ENCODE measurements at regions not wholly inside any gene's neighbourhood (a gene's known extent, or its start where the extent isn't known, plus 50 kb on each side); places are given as distances from the start of the nearest gene placed in this dataset.

DNA sequence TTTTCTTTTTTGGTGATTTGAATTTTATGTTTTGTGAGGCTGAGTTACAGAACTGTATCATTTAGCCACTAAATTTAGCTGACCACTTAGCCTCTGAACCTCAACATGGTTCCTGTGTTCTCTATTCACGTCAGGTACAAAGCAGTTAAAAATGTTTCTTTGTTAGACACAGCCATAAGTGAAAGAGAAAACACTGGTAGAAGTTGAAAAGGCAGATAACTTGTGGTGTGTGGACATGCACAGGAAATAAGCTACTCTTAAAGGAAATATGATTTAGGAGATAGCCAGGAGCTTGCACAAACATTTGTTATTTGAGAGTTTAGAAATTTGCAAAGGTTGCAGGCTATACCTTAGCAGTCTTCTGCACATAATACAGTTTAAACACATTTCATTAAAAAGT, 171.0 kb upstream of the RPS6KA3 start:
- Histone ChIP-seq H3K9me3 (no peaks in the 10 kb centered on the region), H3K27ac (no peak overlapping the region), H3K4me1 (no peaks in the 10 kb centered on the region), H3K4me3 (no peak overlapping the region), H3K36me3 (no peaks in the 10 kb centered on the region), H3K27me3 (no peaks in the 10 kb centered on the region)
- TF ChIP-seq CTCF (IDR thresholded peaks at IDR 0.05): no peak
- no peak for DNase-seq (ENCODE audit: low spot score in 2 of 2)
- intact Hi-C loops (cut with DNase I): no loop called here

DNA sequence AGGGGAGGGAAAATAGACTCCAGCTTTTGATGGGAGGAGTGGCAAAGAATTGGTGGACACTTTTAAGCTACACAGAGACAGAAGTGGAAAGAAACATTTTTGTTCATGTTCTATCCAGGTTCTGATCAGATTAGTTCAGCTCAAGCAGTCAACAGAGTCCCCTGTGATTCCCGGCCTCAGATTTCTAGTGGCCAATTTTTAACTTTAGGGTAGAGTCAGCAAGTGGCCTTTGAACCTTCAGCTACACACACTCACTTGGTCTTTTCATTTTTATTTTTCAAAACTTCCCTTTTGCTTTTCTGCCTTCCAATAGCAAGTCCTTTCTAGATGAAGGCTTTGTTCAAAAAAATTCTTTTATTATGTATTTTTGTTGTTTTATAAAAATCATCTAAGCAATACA, 169.2 kb upstream of the RPS6KA3 start:
- intact Hi-C loops (cut with DNase I): no loop called here
- TF ChIP-seq CTCF (IDR thresholded peaks at IDR 0.05): no peak
- H3K4me1 ChIP-seq: no peaks in the 10 kb centered on the region

DNA sequence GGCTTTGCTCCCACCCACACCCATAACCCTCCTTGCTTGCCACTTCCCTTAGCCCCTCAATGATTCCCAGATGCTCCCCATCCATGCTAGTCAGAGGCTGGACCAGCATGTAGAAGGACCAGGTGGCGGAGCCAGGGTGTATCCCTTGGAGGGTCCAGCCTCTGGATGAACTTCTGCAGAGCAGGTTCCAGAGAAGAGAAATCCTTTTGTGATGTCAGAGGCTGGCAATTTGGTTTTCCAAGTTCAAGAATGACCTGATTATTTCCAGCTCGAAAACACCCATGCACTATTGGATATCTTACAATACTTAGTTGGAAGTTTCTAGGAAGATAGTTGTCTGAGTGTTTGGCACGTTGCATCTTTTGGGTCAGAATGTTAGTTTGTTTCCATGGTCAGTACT, 168.3 kb upstream of the RPS6KA3 start:
- Histone ChIP-seq H3K9me3 (no peaks in the 10 kb centered on the region), H3K27ac (no peak overlapping the region), H3K36me3 (no peaks in the 10 kb centered on the region), H3K4me1 (no peaks in the 10 kb centered on the region), H3K4me3 (no peak overlapping the region), H3K27me3 (no peaks in the 10 kb centered on the region)
- no peak for DNase-seq (ENCODE audit: low spot score in 2 of 2)
- no peak for TF ChIP-seq CTCF (IDR thresholded peaks at IDR 0.05)
- intact Hi-C loops (cut with DNase I): no loop called here

More for the DNA sequence above, 169.2 kb upstream of the RPS6KA3 start:
- no peak overlapping the region for H3K27ac ChIP-seq
- H3K9me3 ChIP-seq: no peaks in the 10 kb centered on the region
- no peaks in the 10 kb centered on the region for H3K27me3 ChIP-seq
- no peak for DNase-seq (ENCODE audit: low spot score in 2 of 2)
- H3K36me3 ChIP-seq: no peaks in the 10 kb centered on the region
- no peak overlapping the region for H3K4me3 ChIP-seq

- no peaks in the 10 kb centered on the region for H3K27me3 ChIP-seq
- H3K4me3 ChIP-seq: no peak overlapping the region
- intact Hi-C loops (cut with DNase I): no loop called here
- TF ChIP-seq CTCF (IDR thresholded peaks at IDR 0.05): no peak
- H3K27ac ChIP-seq: no peak overlapping the region
- no peaks in the 10 kb centered on the region for H3K36me3 ChIP-seq
- no peak for DNase-seq (ENCODE audit: low spot score in 2 of 2)
- H3K9me3 ChIP-seq: no peaks in the 10 kb centered on the region
- no peaks in the 10 kb centered on the region for H3K4me1 ChIP-seq
Observed at GRCh38 chrX:20433388-20433775, 166.7 kb upstream of the RPS6KA3 start.

DNA sequence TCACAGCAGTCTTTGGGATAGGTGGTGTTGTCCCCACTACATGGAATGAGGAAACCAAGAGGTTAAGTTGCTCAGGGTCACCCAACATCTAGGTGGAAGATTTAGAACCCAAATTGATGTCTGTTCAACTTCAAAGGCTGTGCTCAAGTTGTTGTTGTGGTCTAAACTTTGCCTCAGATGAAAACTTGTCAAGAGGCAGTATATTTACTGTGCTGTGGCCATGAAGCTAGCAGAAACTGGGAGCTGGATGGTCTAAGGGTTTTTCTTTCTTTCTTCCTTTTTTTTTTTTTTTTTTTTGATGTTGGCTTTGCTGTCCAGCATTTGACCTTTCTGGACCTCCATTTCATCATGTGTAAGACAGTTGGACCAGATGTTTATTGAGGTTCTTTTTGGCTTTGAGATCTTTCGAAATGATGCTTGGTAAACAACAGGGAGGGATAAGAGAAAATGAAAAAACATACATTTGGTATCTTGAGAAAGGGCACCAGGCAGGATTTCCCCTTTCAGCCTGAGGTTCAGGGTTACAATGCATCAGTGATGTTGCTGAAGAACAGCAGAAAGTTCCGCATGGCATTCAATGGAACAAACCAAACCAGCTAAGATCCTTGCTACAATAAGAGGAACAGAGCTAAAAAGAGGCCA, 166.2 kb upstream of the RPS6KA3 start:
- no peaks in the 10 kb centered on the region for H3K36me3 ChIP-seq
- H3K4me1 ChIP-seq: no peaks in the 10 kb centered on the region
- DNase-seq (ENCODE audit: low spot score in 2 of 2): no peak
- intact Hi-C loops (cut with DNase I): no loop called here
- no peaks in the 10 kb centered on the region for H3K9me3 ChIP-seq
- no peak for TF ChIP-seq CTCF (IDR thresholded peaks at IDR 0.05)
- H3K4me3 ChIP-seq: no peak overlapping the region
- no peak overlapping the region for H3K27ac ChIP-seq
- H3K27me3 ChIP-seq: no peaks in the 10 kb centered on the region

DNA sequence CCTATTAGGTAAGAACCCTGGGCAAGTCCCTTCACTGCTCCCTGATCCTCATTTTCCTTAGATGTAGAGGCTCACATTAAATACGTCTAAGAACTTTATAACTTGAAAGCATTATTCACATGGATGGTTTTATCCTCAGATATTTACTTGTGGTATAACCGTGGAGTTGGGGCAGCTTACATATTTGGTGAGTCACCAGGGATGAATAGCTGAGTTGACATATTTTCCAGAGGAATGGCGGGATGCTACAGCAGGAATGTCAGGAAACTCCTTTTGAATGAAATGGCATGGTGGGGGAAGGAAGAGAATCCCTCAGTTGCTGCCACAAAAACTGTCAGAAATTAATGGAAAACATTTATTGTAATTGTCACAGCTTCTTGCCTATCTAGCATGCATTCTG, 165.3 kb upstream of the RPS6KA3 start:
- H3K4me1 ChIP-seq: no peaks in the 10 kb centered on the region

More for the DNA sequence above, 165.3 kb upstream of the RPS6KA3 start:
- Histone ChIP-seq H3K27ac (no peak overlapping the region), H3K36me3 (no peaks in the 10 kb centered on the region), H3K4me3 (no peak overlapping the region), H3K9me3 (no peaks in the 10 kb centered on the region), H3K27me3 (no peaks in the 10 kb centered on the region)
- no peak for DNase-seq (ENCODE audit: low spot score in 2 of 2)
- TF ChIP-seq CTCF (IDR thresholded peaks at IDR 0.05): no peak
- intact Hi-C loops (cut with DNase I): no loop called here
